RKO (cell line): ENCODE measurements at regions not wholly inside any gene's neighbourhood (a gene's known extent, or its start where the extent isn't known, plus 50 kb on each side); places are given as distances from the start of the nearest gene placed in this dataset.
"Not testable (repeated sequence)": the region's sequence is repeated elsewhere in the genome, so short reads cannot be mapped to it uniquely, and the experiment has no call there.

Source experiments
- DNase-seq: peaks from one replicate; pipeline ENCODE4 v3.0.0-alpha.2; 2016; ENCODE audit warnings: low spot score

DNA sequence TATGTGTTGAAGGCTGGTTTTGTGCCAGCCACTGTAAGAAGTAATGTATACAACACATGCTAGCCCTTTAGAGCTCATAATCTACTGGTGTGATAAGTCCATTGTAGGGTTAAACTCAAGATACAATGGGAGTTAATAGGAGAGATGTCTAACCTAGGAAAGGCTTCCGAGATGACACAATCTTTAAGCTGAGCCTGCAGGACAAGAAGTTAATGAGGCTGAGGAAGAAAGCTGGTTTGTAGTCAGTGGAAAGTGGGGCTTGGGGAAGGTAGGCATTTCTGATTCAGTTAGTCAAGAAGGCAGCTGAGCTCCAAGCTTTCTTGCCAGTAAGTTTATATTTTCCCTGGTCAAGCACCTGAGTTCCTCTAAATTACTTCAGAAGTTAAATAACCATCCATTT lies 83.0 kb upstream of the TGFBR2 start:
- no peak for DNase-seq

DNA sequence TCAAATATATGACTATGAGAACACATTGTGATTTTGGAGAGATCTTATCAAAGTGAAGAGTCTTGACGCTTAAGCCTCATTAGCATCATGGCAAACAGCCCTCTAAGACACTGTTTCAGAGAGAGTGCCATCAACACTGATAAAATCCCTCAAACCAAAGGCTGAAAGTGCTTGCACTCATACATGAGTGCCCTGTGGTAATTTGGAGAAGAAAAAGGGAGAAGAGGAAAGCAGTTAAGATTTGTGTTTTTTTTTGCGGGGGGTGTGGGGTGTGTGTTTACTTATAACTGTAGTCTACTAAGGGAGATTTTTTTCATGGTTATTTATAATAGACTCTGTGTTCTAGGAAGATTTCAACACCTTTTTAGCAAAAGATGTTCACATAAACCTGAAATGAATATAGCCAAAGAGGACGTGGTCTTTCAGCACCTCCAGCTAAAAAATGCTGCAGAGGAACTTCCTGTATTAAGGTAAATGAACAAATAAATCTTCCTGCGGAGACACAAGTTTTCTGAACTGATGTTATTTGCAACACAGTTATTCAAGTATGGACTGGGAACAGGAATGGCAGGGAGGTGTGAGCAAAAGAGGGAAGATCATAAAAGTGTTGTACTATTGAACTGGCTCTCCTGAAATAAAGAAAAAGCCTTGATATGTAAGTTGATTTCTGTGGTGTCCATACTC lies 81.9 kb upstream of the TGFBR2 start:
- DNase-seq = no peak

DNA sequence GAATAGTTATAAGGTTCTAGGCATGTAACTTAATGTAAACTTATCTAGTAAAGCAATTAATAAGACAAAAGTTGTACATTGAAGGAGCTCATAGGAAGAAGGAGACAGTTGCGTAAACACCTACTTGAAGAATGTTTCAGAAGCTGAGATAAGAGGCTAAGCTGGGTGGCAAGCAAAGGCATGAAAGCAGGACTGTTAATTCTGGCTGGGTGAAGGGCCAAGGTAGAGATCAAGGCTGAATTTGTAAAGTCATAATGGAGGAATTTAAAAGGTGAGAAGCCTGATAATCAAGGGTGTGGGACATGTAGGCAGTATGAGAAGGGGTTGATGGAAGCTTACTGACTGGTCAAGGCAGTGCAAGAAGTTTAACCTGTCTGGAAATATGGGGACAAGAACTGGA lies 80.4 kb upstream of the TGFBR2 start:
- DNase-seq = no peak

DNA sequence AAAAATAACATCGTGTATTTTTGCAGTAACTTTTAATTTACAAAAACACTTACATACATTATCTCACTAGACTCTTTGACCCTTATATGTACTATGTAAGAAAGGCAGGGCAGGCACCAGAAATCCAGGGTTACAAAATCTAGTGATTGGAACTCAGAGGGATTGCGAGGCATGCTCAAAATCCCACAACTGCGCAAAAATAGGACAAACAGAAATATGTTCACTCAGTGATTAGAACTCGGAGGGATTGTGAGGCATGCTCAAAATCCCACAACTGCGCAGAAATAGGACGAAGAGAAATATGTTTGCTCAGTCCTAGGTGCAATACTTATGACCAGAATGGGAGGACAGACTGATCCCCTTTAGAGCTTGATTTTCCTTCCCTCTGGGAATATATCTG lies 79.2 kb upstream of the TGFBR2 start:
- no peak for DNase-seq

DNA sequence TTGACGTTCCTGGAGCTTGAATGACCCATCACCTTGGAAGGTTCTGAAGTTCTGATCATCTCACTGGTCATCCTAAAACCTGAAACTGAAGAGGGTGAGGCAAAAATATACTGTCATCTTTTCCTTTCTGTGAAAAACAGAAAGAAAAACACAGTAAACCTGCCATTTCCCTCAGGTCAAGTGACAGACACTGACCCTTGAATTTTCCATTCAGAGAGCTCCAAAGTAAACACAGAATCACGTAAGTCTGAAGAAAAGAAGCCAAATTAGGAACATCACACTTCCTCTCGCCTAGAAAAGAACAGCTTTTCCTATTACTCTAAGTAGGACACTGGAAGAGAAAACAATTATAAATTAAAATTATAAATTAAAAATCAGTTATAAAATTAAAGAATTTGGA lies 78.7 kb upstream of the TGFBR2 start:
- no peak for DNase-seq

DNA sequence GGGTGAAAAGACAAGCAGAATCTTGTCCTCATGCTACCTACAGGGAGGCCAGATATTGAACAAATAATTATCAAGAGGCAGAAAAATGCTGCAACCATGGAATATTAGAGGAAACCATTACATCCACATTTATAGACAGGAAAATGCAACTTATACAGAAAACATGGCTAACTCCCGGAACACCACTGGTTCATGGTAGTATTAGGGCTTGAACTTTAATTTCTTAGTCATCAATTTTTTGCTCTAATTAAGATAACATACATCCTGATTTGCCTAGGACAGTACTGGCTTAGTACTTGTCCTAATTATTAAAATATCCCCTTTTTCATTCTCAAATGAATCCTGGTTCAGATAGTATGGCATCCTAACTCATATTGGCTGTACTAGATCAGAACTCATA lies 76.3 kb upstream of the TGFBR2 start:
- no peak for DNase-seq

DNA sequence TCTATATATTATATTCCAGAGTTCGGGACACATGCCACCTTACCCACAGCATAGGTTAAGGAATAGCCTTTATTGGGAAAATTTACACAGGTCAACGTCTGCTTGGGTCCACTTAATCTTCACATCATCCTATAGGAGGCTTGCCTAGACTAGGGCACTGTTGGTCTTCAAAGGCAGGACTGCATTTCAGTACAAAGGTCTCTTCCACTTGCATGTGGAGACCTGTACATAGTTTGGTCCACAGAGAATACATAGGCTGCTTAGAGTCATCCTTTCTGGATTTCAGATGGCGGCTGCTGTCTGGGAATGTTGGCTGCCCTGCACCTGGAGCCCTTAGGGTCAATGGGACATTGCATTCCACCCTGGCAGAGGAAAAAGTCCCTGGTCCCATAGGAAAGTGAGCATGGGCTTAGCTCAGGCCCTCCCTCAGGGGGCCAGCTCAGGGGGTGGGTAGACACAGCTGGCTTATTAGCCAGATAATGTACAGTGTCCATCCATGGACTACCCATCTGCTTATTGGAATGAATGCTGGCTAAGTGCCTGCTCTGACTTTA lies 75.3 kb upstream of the TGFBR2 start:
- DNase-seq = no peak

DNA sequence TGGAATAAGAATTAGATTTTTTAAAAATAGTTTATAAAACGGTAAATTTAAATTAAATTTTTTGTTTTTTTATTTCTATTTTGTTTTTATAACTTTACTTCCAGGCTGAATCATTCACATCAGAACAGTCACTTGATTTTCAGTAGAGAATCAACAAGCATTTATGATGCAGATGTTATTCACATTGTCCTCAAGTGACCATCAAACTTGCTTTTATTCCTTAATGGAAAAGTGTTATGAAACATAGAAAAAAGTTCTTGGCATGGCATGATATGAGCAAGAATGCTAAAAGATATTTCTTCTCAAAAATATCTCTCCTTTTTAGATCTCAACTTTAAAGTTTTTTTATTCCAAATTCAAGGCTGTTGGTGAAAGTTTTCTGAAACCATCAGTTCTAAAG lies 70.9 kb upstream of the TGFBR2 start:
- DNase-seq = no peak

DNA sequence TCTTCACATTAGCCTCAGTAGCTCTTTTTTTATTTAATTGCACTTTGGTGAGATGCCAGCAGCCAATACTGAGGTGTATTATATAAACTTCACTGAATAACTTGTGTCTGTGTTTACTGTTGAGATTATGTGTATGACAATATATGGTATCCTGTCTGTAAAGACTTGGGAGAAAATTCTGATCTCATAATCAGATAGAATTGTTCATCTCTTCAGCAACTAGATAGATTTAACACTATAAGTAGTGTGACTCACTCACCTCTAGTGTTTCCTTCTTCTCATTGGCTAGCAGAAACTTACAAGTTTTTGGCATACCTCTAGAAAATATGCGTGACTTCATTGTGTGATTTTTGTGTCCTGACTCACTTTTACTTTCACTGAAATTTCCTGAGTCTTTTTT lies 67.6 kb upstream of the TGFBR2 start:
- peak; percentile 16 for DNase-seq

DNA sequence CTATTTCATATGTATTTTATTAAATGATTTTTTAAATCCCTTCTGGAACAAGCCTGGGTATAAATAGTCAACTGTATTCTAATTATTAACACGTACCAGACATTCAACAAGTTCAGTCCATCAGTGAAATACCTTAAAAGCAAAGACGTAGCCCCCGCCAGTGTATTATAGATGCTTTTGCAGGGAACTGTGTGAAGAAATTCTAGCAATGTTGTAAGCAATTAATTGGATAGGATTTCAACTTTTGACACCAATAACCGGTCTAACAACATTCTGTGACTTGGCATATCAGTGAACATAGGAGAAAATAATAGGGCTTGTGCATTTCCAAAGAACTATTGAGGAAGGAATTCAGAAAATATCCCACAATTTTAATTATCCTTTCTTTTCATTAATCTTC lies 67.2 kb upstream of the TGFBR2 start:
- no peak for DNase-seq

DNA sequence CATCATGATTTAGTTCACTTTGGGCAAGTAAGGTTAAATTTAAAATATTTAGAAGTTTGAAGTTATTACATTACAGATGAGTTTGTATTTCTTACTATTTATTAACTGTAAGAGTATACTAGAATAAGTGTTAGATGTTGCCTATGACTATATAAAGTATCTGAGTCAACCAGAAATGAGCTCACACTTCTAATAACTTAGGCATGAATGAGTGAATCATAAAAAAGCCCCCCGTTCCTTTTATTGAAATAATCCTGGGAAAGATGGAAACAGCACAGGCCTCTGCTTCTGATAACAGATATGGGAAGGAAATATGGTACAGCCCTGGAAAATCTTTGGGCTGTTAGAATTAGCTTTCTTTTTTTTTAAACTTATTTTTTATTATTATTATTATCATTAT lies 66.6 kb upstream of the TGFBR2 start:
- DNase-seq = no peak

DNA sequence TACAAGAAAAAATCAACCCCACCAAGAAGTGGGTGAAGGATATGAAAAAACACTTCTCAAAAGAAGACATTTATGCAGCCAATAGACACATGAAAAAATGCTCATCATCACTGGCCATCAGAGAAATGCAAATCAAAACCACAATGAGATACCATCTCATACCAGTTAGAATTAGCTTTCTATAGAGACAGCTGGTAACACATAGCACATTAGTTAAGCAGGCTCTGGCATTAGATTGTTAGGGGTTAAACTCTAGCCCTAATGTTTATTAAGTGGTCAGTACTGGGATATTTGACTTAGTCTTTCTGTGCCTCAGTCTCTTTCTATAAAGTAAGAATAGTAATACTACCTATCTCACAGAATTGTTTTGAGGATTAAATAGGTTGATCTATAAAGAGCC lies 65.2 kb upstream of the TGFBR2 start:
- not testable (repeated sequence) for DNase-seq

DNA sequence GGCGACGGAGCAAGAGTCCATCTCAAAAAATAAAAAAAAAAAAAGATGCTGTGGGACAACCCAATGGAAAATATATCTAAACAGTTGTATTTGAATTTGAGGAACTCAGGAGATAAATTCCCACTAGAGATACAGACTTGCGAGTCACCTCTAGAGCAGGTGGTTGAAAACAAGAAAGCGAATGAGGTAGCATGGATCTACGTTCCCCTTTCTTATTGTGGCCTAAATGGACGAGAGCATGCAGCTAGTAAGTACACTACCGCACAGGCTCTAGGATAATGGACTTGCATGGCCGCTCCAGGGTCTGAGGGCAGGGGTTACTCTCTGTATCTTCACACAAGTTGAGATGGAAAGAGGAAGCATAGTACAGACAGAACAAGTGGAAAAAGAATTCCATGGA lies 63.5 kb upstream of the TGFBR2 start:
- DNase-seq = no peak

DNA sequence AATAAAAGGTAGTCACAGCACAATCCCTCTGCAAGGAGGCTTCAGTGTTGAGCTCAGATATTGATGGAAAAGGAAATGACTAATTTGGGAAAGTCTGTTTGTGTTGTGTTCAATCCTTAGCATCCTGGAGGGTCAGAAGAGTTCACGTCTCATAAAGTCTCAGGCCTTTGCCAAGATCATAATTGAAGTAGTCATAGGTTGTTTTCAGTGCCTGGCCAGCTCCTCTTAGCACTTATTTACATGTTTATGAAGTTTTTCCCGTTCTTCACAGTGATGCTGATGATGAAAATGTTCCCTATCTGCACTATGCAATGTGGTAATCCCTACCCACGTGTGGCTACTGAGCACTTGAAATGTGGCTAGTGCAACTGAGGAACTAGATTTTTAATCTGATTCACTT lies 61.6 kb upstream of the TGFBR2 start:
- DNase-seq = peak; percentile 41

DNA sequence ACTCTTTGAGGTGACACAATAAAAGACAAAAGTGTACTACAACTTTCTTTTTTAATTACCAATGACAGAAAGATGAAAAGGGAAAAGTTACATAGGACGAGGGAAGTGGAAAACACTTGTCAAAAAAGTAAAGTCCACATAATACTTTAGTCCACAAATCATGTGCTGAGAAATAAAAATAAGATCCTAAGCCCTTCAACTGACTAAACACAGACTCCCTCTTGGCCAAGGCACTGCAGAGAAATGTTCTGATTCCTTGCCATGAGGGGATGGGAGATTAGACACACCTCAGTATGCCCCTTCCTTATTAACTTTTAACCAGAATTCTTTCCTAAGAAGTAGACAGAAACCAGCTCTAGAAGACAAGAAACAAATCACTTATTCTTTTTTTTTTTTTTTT lies 59.5 kb upstream of the TGFBR2 start:
- DNase-seq = no peak

DNA sequence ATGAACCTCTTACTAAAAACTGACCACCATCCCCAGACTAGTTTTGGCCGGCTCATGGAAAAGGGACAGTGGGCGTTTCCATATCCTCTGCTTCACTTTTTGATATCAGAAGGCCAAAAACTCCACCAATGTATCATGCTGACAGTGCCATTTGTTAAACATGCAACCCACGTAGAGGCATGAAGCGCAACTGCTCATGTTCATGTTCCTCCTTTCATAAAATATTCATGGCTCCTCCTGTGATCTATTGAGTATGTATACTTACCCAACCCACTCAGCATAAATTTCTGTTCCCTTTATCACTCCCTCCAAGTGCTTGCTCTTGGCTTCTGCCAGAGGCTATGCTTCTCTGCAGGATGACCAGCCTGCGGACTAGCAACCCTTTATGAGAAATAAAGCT lies 58.7 kb upstream of the TGFBR2 start:
- no peak for DNase-seq

DNA sequence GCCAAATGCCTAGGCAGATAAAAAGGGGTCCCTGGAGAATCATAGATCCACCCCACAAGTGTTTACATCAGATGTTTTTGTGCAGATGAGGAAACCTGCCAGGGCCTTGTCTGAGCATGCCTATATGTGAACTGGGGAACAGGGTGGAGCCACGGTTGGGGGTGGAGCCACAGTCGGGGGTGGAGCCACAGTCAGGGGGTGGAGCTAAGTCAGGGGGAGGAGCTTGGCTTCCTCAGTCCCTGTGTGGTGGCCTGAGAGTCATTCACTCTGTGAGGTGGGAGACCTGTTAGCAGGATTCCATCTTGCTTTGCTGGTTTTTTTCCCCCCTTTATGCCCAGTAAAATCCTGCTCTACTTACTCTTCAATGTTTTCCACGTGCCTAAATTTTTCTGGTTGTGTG lies 57.8 kb upstream of the TGFBR2 start:
- no peak for DNase-seq

DNA sequence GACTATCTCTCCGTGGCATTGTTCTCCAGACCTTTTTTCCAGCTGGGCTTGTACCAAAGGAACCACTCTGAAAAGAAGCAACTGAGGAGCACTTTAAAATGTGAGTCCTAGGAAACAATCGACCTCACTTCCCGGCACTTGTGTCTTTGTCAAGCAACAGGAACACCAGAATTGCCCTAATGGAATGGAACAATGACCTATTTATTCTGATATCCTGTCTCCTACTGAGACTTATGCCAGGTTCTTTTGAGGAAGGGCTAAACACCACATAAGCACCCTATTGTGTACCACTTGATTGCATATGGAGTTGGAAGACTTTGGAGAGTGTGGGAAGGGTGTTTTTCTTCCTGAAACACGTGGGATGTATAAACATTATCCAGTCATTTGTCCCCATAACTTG lies 56.8 kb upstream of the TGFBR2 start:
- DNase-seq = no peak

DNA sequence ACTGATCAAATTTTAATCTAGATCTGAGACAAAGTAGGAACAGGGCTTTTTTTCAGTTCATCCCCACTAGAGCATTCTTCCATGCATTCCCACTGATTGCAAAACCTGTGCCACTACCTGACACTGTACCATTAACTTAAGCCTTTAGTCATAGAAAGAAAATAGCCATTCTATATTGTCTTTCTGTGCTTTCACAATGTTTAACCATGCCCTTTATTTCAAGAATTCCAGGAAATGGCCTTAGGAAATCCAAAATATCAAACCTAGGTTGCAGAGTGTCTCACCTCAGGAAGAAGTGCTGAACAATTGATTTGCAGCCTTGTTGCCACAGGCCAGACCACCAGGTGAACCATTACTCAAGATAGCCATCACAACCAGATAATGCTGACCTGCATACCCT lies 56.2 kb upstream of the TGFBR2 start:
- no peak for DNase-seq

DNA sequence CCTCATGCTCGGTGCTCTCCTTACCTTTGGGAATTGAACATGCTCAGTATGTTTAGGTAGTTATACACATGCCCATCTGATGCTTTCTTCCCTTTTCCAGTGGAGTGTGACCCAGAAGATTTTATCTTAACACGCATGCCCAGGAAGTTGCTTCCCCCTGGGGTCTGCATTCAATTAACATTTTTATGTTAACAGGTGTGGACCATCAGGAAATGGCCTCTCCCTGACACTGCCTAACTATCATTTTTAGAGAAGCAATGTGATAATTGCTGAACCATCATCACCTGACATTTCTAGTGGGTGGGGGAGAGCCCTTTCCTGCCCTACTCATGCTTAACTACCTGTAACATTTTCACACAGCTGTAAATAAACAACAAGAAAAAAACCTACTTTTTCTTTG lies 55.1 kb upstream of the TGFBR2 start:
- DNase-seq = no peak

DNA sequence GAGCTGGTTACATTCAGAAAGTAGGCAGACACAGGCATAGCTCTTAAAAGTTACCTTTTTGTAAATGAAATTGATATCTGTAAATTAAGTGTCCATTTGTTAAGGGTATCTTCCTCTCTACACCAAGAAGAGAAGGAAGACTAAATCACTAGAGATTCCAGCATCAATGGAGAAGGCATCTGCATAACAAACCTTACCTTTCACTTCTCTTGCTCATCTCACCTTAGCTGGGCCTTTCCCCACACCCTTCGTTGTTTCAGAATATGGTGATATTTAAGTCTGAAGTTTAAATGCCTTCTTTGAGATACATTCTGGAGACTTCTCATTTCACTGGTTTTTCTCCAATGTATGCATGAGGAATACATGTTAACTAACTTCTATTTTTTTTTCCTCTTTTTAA lies 54.5 kb upstream of the TGFBR2 start:
- no peak for DNase-seq

DNA sequence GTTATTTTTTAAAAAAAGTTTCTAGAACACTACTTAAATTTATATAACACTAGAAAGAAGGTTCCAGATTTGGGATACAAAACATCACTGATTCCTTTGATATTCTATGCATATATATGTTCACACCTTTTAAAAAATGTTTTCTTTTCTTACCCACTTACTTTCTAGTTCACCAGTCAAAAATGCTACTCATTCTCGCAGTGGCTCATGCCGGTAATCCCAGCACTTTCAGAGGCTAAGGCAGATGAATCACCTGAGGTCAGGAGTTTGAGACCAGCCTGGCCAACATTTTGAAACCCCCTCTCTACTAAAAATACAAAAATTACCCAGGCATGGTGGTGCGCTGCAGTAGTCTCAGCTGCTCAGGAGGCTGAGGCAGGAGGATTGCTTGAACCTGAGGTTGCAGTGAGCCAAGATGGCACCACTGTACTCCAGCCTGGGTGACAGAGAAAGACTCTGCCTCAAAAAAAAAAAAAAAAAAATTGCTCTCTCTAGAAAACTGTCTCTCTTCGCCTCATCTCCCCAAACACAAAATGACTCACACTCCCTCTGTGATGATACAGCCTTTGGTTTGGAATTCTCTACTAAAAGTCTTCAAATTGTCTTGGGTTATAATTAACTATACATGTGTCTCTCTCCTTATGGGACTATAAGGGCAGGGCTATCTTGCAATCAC lies 52.6 kb upstream of the TGFBR2 start:
- no peak for DNase-seq

DNA sequence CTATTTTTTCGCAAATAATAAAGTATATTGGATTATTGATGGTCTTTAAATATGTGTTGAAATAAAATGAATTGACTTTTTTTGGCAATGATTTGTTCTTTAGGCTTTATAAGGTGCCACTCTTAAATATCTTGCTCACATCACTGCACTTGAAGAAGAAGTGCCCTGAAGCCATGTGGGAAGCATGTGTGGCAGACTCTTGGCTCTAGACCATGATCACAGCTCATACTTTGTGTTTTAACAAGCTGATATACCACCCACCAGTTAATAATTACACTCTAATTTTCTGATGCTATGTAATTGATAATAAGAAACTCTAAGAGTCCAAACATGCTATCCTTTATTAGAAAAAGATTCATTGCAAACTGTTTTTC lies 52.1 kb upstream of the TGFBR2 start:
- no peak for DNase-seq

DNA sequence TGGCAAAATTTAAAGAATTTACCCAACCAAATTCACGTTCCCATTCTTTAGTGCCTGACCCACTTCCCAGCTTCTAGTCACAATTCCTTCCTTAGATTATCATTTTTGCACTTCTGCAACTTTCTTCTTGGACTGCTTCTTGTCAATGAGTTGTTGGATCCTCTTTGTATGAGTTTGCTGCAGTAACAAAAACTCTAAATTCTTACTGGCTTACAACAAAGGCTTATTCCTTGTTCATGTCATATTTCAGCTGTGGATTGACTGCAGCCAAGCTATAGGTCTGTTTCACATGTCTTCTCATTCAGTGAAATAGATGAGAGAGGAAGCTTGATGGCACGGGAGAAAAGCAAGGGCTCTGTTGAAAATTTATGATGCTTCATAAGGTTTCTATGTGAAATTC lies 50.4 kb upstream of the TGFBR2 start:
- DNase-seq = no peak
